ENCODE measurements at regions not wholly inside any gene's neighbourhood (a gene's known extent, or its start where the extent isn't known, plus 50 kb on each side); places are given as distances from the start of the nearest gene placed in this dataset.

- H3K79me1 ChIP-seq (ENCODE audit: low read length), result no peaks in the 10 kb centered on the region
- no peaks in the 10 kb centered on the region for H3K36me3 ChIP-seq (ENCODE audit: control insufficient read depth, insufficient read depth, low read length)
- H4K8ac ChIP-seq (ENCODE audit: low read depth, low read length), result no peak overlapping the region
- no peak overlapping the region for H3K56ac ChIP-seq (ENCODE audit: low read length)
- H3K27ac ChIP-seq (ENCODE audit: low read depth, low read length), result no peak overlapping the region
- H3K4me1 ChIP-seq (ENCODE audit: control insufficient read depth, low read depth, low read length), result no peaks in the 10 kb centered on the region
- no peak overlapping the region for H2AK5ac ChIP-seq (ENCODE audit: low read length)
- no peak overlapping the region for H3K4ac ChIP-seq (ENCODE audit: low read depth, low read length)
- WGBS (ENCODE audit: extremely low coverage, insufficient coverage, low lambda C conversion rate), result 100% methylated on average over 1 of the region's 1 CpG
- no peak overlapping the region for H4K5ac ChIP-seq (ENCODE audit: low read length)
- H2BK5ac ChIP-seq (ENCODE audit: low read length), result no peak overlapping the region
- no peak overlapping the region for H2BK120ac ChIP-seq (ENCODE audit: low read depth, low read length)
- no peaks in the 10 kb centered on the region for H3K79me2 ChIP-seq (ENCODE audit: control insufficient read depth, insufficient read depth, low read length)
- H3K9ac ChIP-seq (ENCODE audit: low read length), result no peak overlapping the region
- no peak overlapping the region for H2BK15ac ChIP-seq (replicated peaks; ENCODE audit: low read depth)
- no peak overlapping the region for H3K4me2 ChIP-seq (ENCODE audit: low read length)
- no peak overlapping the region for H3K23ac ChIP-seq (ENCODE audit: low read length)
- no peak for DNase-seq
- no peaks in the 10 kb centered on the region for H3K27me3 ChIP-seq (ENCODE audit: insufficient read depth, low read length, poor library complexity)
- H3K4me3 ChIP-seq (ENCODE audit: low read length), result no peak overlapping the region
- H3K18ac ChIP-seq (ENCODE audit: low read length), result no peak overlapping the region
Observed at GRCh38 chr3:20958161-20958560, 772.2 kb upstream of the SGO1 start.

- Histone ChIP-seq H3K18ac (ENCODE audit: low read length) (no peak overlapping the region), H3K9ac (ENCODE audit: low read length) (no peak overlapping the region), H3K79me1 (ENCODE audit: low read length) (no peaks in the 10 kb centered on the region), H2AK5ac (ENCODE audit: low read length) (no peak overlapping the region), H3K23ac (ENCODE audit: low read length) (no peak overlapping the region), H2BK5ac (ENCODE audit: low read length) (no peak overlapping the region), H3K27ac (ENCODE audit: low read depth, low read length) (no peak overlapping the region), H3K4me2 (ENCODE audit: low read length) (no peak overlapping the region), H3K4me3 (ENCODE audit: low read length) (no peak overlapping the region), H2BK120ac (ENCODE audit: low read depth, low read length) (no peak overlapping the region), H3K36me3 (ENCODE audit: control insufficient read depth, insufficient read depth, low read length) (no peaks in the 10 kb centered on the region), H3K4me1 (ENCODE audit: control insufficient read depth, low read depth, low read length) (no peaks in the 10 kb centered on the region), H2BK15ac (replicated peaks; ENCODE audit: low read depth) (no peak overlapping the region), H3K56ac (ENCODE audit: low read length) (no peak overlapping the region), H3K79me2 (ENCODE audit: control insufficient read depth, insufficient read depth, low read length) (no peaks in the 10 kb centered on the region), H4K5ac (ENCODE audit: low read length) (no peak overlapping the region), H3K4ac (ENCODE audit: low read depth, low read length) (no peak overlapping the region), H4K8ac (ENCODE audit: low read depth, low read length) (no peak overlapping the region), H3K27me3 (ENCODE audit: insufficient read depth, low read length, poor library complexity) (no peaks in the 10 kb centered on the region)
- DNase-seq, result no peak
Observed at GRCh38 chr3:20945892-20946291, 759.9 kb upstream of the SGO1 start.

- no peak overlapping the region for H3K23ac ChIP-seq (ENCODE audit: low read length)
- H4K5ac ChIP-seq (ENCODE audit: low read length), result no peak overlapping the region
- H3K56ac ChIP-seq (ENCODE audit: low read length), result no peak overlapping the region
- no peak overlapping the region for H3K27ac ChIP-seq (ENCODE audit: low read depth, low read length)
- no CpG with 5 or more reads among the region's 2 CpGs for WGBS (ENCODE audit: extremely low coverage, insufficient coverage, low lambda C conversion rate)
- H3K79me2 ChIP-seq (ENCODE audit: control insufficient read depth, insufficient read depth, low read length), result no peaks in the 10 kb centered on the region
- H3K9ac ChIP-seq (ENCODE audit: low read length), result no peak overlapping the region
- no peak overlapping the region for H2BK5ac ChIP-seq (ENCODE audit: low read length)
- no peak overlapping the region for H2BK120ac ChIP-seq (ENCODE audit: low read depth, low read length)
- H3K18ac ChIP-seq (ENCODE audit: low read length), result no peak overlapping the region
- H3K4ac ChIP-seq (ENCODE audit: low read depth, low read length), result no peak overlapping the region
- H2AK5ac ChIP-seq (ENCODE audit: low read length), result no peak overlapping the region
- no peaks in the 10 kb centered on the region for H3K4me1 ChIP-seq (ENCODE audit: control insufficient read depth, low read depth, low read length)
- H3K79me1 ChIP-seq (ENCODE audit: low read length), result no peaks in the 10 kb centered on the region
- H3K4me2 ChIP-seq (ENCODE audit: low read length), result no peak overlapping the region
- H3K4me3 ChIP-seq (ENCODE audit: low read length), result no peak overlapping the region
- H2BK15ac ChIP-seq (replicated peaks; ENCODE audit: low read depth), result no peak overlapping the region
- DNase-seq, result no peak
- H4K8ac ChIP-seq (ENCODE audit: low read depth, low read length), result no peak overlapping the region
- H3K36me3 ChIP-seq (ENCODE audit: control insufficient read depth, insufficient read depth, low read length), result no peaks in the 10 kb centered on the region
- H3K27me3 ChIP-seq (ENCODE audit: insufficient read depth, low read length, poor library complexity), result no peaks in the 10 kb centered on the region
Observed at GRCh38 chr3:20935791-20936190, 749.8 kb upstream of the SGO1 start.

- H3K4me1 ChIP-seq (ENCODE audit: control insufficient read depth, low read depth, low read length), result no peaks in the 10 kb centered on the region
- DNase-seq, result no peak
- WGBS (ENCODE audit: extremely low coverage, insufficient coverage, low lambda C conversion rate), result no CpG with 5 or more reads among the region's 1 CpG
- no peak overlapping the region for H4K5ac ChIP-seq (ENCODE audit: low read length)
- H3K56ac ChIP-seq (ENCODE audit: low read length), result no peak overlapping the region
- H3K79me1 ChIP-seq (ENCODE audit: low read length), result no peaks in the 10 kb centered on the region
- no peak overlapping the region for H2AK5ac ChIP-seq (ENCODE audit: low read length)
- H3K27me3 ChIP-seq (ENCODE audit: insufficient read depth, low read length, poor library complexity), result no peaks in the 10 kb centered on the region
- no peak overlapping the region for H3K4me3 ChIP-seq (ENCODE audit: low read length)
- H3K27ac ChIP-seq (ENCODE audit: low read depth, low read length), result no peak overlapping the region
- no peak overlapping the region for H3K9ac ChIP-seq (ENCODE audit: low read length)
- no peak overlapping the region for H3K23ac ChIP-seq (ENCODE audit: low read length)
- no peak overlapping the region for H3K18ac ChIP-seq (ENCODE audit: low read length)
- H2BK15ac ChIP-seq (replicated peaks; ENCODE audit: low read depth), result no peak overlapping the region
- no peak overlapping the region for H3K4me2 ChIP-seq (ENCODE audit: low read length)
- H3K36me3 ChIP-seq (ENCODE audit: control insufficient read depth, insufficient read depth, low read length), result no peaks in the 10 kb centered on the region
- H3K4ac ChIP-seq (ENCODE audit: low read depth, low read length), result no peak overlapping the region
- H4K8ac ChIP-seq (ENCODE audit: low read depth, low read length), result no peak overlapping the region
- H2BK120ac ChIP-seq (ENCODE audit: low read depth, low read length), result no peak overlapping the region
- H2BK5ac ChIP-seq (ENCODE audit: low read length), result no peak overlapping the region
- no peaks in the 10 kb centered on the region for H3K79me2 ChIP-seq (ENCODE audit: control insufficient read depth, insufficient read depth, low read length)
Observed at GRCh38 chr3:20931834-20932233, 745.8 kb upstream of the SGO1 start.

GRCh38 chr3:20930034-20930433, 744.0 kb upstream of the SGO1 start:
- DNase-seq, result peak; percentile 65
- Histone ChIP-seq H3K27me3 (ENCODE audit: insufficient read depth, low read length, poor library complexity) (no peaks in the 10 kb centered on the region), H3K56ac (ENCODE audit: low read length) (no peak overlapping the region), H4K5ac (ENCODE audit: low read length) (no peak overlapping the region), H3K27ac (ENCODE audit: low read depth, low read length) (no peak overlapping the region), H3K9ac (ENCODE audit: low read length) (no peak overlapping the region), H2BK5ac (ENCODE audit: low read length) (no peak overlapping the region), H3K4ac (ENCODE audit: low read depth, low read length) (no peak overlapping the region), H2BK120ac (ENCODE audit: low read depth, low read length) (no peak overlapping the region), H3K79me2 (ENCODE audit: control insufficient read depth, insufficient read depth, low read length) (no peaks in the 10 kb centered on the region), H3K4me2 (ENCODE audit: low read length) (no peak overlapping the region), H2AK5ac (ENCODE audit: low read length) (no peak overlapping the region), H3K23ac (ENCODE audit: low read length) (no peak overlapping the region), H3K4me3 (ENCODE audit: low read length) (no peak overlapping the region), H4K8ac (ENCODE audit: low read depth, low read length) (no peak overlapping the region), H3K79me1 (ENCODE audit: low read length) (no peaks in the 10 kb centered on the region), H2BK15ac (replicated peaks; ENCODE audit: low read depth) (no peak overlapping the region), H3K36me3 (ENCODE audit: control insufficient read depth, insufficient read depth, low read length) (no peaks in the 10 kb centered on the region), H3K4me1 (ENCODE audit: control insufficient read depth, low read depth, low read length) (no peaks in the 10 kb centered on the region), H3K18ac (ENCODE audit: low read length) (no peak overlapping the region)
- no CpG with 5 or more reads among the region's 3 CpGs for WGBS (ENCODE audit: extremely low coverage, insufficient coverage, low lambda C conversion rate)

- no peak overlapping the region for H2AK5ac ChIP-seq (ENCODE audit: low read length)
- WGBS (ENCODE audit: extremely low coverage, insufficient coverage, low lambda C conversion rate), result no CpG with 5 or more reads among the region's 5 CpGs
- H4K5ac ChIP-seq (ENCODE audit: low read length), result no peak overlapping the region
- H3K23ac ChIP-seq (ENCODE audit: low read length), result no peak overlapping the region
- no peak overlapping the region for H3K18ac ChIP-seq (ENCODE audit: low read length)
- no peak overlapping the region for H3K4ac ChIP-seq (ENCODE audit: low read depth, low read length)
- no peak overlapping the region for H2BK5ac ChIP-seq (ENCODE audit: low read length)
- H3K4me2 ChIP-seq (ENCODE audit: low read length), result no peak overlapping the region
- H3K27me3 ChIP-seq (ENCODE audit: insufficient read depth, low read length, poor library complexity), result no peaks in the 10 kb centered on the region
- no peak overlapping the region for H2BK120ac ChIP-seq (ENCODE audit: low read depth, low read length)
- no peaks in the 10 kb centered on the region for H3K4me1 ChIP-seq (ENCODE audit: control insufficient read depth, low read depth, low read length)
- no peak overlapping the region for H3K56ac ChIP-seq (ENCODE audit: low read length)
- H4K8ac ChIP-seq (ENCODE audit: low read depth, low read length), result no peak overlapping the region
- no peak for DNase-seq
- no peaks in the 10 kb centered on the region for H3K79me1 ChIP-seq (ENCODE audit: low read length)
- no peak overlapping the region for H2BK15ac ChIP-seq (replicated peaks; ENCODE audit: low read depth)
- no peak overlapping the region for H3K9ac ChIP-seq (ENCODE audit: low read length)
- no peak overlapping the region for H3K4me3 ChIP-seq (ENCODE audit: low read length)
- no peaks in the 10 kb centered on the region for H3K79me2 ChIP-seq (ENCODE audit: control insufficient read depth, insufficient read depth, low read length)
- H3K27ac ChIP-seq (ENCODE audit: low read depth, low read length), result no peak overlapping the region
- no peaks in the 10 kb centered on the region for H3K36me3 ChIP-seq (ENCODE audit: control insufficient read depth, insufficient read depth, low read length)
Observed at GRCh38 chr3:20924646-20925385, 738.8 kb upstream of the SGO1 start.

Data from mesendoderm (in vitro differentiated cells).